ENCODE measurements at regions not wholly inside any gene's neighbourhood (a gene's known extent, or its start where the extent isn't known, plus 50 kb on each side); places are given as distances from the start of the nearest gene placed in this dataset.

DNA sequence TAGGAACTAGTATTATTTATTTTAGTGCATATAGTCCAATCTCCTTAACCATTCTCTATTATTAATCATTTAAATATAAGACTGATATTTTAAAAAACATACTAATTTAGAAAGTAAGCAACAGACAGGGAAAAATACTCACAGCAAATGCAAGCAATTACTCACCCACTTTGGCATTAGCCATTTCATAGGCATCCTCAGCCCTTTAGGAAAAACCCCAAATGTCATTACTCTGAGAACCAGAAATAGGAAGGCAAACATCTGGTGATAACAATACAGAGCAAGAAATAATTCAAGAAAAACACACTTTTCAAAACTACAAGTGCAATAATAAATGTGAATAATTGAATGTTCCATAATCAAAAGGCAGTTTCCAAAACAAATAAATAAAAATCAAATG, 545.1 kb downstream of the PLPP3 start:
- intact Hi-C loops (cut with micrococcal nuclease; ENCODE audit: unreplicated experiment), result no loop called here
- ATAC-seq, result no peak

More for the DNA sequence above, 545.1 kb downstream of the PLPP3 start:
- H3K36me3 ChIP-seq (replicated peaks in 1 of 2; ENCODE audit: control insufficient read depth in 1 of 2, insufficient read depth in 2 of 2, low read length in 2 of 2), result no peaks in the 10 kb centered on the region
- H3K9ac ChIP-seq (ENCODE audit: insufficient read depth, low read depth, low read length), result no peak overlapping the region
- CTCF ChIA-PET (ENCODE audit: low intra/inter-chr PET ratio, low total read pairs), result no interaction called here
- DNase-seq (ENCODE audit: low spot score) (no peak), FAIRE-seq (no peak)
- no peak overlapping the region for H3K4me2 ChIP-seq (ENCODE audit: low read depth, low read length)
- in situ Hi-C loops (cut with HindIII; ENCODE audit: extremely low pct_ligation_motif_present, low pct_unique_long_range_greater_than_20kb), result no loop called here
- no peaks in the 10 kb centered on the region for H3K27me3 ChIP-seq (ENCODE audit: control insufficient read depth in 1 of 2, insufficient read depth in 2 of 2, low read length in 2 of 2)
- no peaks in the 10 kb centered on the region for H4K20me1 ChIP-seq (ENCODE audit: insufficient read depth, low read length)
- no peak overlapping the region for H3K4me3 ChIP-seq (replicated peaks in 1 of 3; ENCODE audit: insufficient read depth in 1 of 3, low read depth in 2 of 3, low read length in 3 of 3)
- TF ChIP-seq, protein P1, sequence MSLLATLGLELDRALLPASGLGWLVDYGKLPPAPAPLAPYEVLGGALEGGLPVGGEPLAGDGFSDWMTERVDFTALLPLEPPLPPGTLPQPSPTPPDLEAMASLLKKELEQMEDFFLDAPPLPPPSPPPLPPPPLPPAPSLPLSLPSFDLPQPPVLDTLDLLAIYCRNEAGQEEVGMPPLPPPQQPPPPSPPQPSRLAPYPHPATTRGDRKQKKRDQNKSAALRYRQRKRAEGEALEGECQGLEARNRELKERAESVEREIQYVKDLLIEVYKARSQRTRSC (CRISPR knock-in tag; IDR thresholded peaks at IDR 0.05; ENCODE audit: low read depth), result no peak
- TF ChIP-seq SCMH1 (CRISPR knock-in tag; IDR thresholded peaks at IDR 0.05; ENCODE audit: borderline replicate concordance), result no peak
- TF ChIP-seq, protein P2, sequence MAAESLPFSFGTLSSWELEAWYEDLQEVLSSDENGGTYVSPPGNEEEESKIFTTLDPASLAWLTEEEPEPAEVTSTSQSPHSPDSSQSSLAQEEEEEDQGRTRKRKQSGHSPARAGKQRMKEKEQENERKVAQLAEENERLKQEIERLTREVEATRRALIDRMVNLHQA (CRISPR knock-in tag; IDR thresholded peaks at IDR 0.05), result no peak
- TF ChIP-seq, protein P3, sequence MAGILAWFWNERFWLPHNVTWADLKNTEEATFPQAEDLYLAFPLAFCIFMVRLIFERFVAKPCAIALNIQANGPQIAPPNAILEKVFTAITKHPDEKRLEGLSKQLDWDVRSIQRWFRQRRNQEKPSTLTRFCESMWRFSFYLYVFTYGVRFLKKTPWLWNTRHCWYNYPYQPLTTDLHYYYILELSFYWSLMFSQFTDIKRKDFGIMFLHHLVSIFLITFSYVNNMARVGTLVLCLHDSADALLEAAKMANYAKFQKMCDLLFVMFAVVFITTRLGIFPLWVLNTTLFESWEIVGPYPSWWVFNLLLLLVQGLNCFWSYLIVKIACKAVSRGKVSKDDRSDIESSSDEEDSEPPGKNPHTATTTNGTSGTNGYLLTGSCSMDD (CRISPR knock-in tag; IDR thresholded peaks at IDR 0.05), result no peak
- TF ChIP-seq SMAD1 (CRISPR knock-in tag; IDR thresholded peaks at IDR 0.05; ENCODE audit: borderline replicate concordance, low read depth), result no peak
- TF ChIP-seq ZC3H13 (CRISPR knock-in tag; IDR thresholded peaks at IDR 0.05), result no peak
- TF ChIP-seq, protein P4, sequence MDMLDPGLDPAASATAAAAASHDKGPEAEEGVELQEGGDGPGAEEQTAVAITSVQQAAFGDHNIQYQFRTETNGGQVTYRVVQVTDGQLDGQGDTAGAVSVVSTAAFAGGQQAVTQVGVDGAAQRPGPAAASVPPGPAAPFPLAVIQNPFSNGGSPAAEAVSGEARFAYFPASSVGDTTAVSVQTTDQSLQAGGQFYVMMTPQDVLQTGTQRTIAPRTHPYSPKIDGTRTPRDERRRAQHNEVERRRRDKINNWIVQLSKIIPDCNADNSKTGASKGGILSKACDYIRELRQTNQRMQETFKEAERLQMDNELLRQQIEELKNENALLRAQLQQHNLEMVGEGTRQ (IDR thresholded peaks at IDR 0.05; ENCODE audit: low read depth, low read length), result no peak
- TF ChIP-seq, protein P4 (CRISPR knock-in tag; IDR thresholded peaks at IDR 0.05; ENCODE audit: borderline replicate concordance), result no peak
- no TSS peak for BruUV-seq (replicated peaks)
- H3K79me2 ChIP-seq (ENCODE audit: insufficient read depth, low read length), result no peaks in the 10 kb centered on the region
- no peak overlapping the region for H3K27ac ChIP-seq (ENCODE audit: extremely low read length, insufficient read depth, low read length)
- H2AFZ ChIP-seq (ENCODE audit: low read length), result no peak overlapping the region
- POLR2A ChIA-PET, result no interaction called here
- H3K9me3 ChIP-seq (ENCODE audit: low read length), result no peaks in the 10 kb centered on the region
- H3K4me1 ChIP-seq (ENCODE audit: insufficient read depth, low read length), result no peaks in the 10 kb centered on the region
